ENCODE measurements at regions not wholly inside any gene's neighbourhood (a gene's known extent, or its start where the extent isn't known, plus 50 kb on each side); places are given as distances from the start of the nearest gene placed in this dataset.
"Not testable (repeated sequence)": the region's sequence is repeated elsewhere in the genome, so short reads cannot be mapped to it uniquely, and the experiment has no call there.

DNA sequence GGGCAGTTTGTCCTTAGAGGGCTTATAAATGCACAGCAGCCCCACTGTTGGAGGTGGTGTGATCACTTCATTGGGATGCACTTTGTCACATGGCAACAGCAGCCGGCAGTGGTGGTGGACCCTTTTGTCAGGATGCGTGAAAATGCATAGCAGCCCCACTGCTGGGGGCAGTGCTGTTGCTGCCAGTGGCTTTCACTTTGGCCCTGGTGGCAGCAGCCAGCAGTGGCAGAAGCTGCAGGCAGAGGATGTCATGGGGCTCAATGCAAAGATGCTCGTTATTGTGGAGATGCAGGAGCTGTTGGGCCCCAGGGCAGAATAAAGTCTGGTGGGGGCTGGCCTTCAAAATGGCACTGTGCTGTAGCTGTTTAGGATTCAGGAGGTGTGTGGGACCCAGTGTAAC lies 173.0 kb upstream of the DAAM1 start:
- H3K9me3 ChIP-seq (ENCODE audit: control insufficient read depth in 1 of 2, low read length in 2 of 2), result peaks cover 0 to 4% of the 10 kb centered on the region in 2 donors
- H3K9me3 Mint-ChIP-seq, result peaks cover 0 to 37% (median 19%) of the 10 kb centered on the region in 8 donors
- CTCF ChIA-PET (ENCODE audit: partially characterized antibody), result no interaction called here

GRCh38 chr14:59017285-59017965 lies 171.0 kb upstream of the DAAM1 start:
- Mint-ChIP-seq H3K36me3 (no peaks in the 10 kb centered on the region), H3K27me3 (peaks cover 0 to 2% of the 10 kb centered on the region in 2 donors), H3K4me3 (no peak overlapping the region), H3K9me3 (peaks cover 0 to 21% (median 10%) of the 10 kb centered on the region in 8 donors), H3K4me1 (no peaks in the 10 kb centered on the region), H3K27ac (no peak overlapping the region)
- peaks cover 0 to 4% of the 10 kb centered on the region in 2 donors for H3K9me3 ChIP-seq (ENCODE audit: control insufficient read depth in 1 of 2, low read length in 2 of 2)
- no peak for DNase-seq
- H3K27ac ChIP-seq (ENCODE audit: low read depth, low read length), result no peak overlapping the region
- no peaks in the 10 kb centered on the region for H3K4me1 ChIP-seq (ENCODE audit: insufficient read depth, low read length)
- intact Hi-C loops (cut with micrococcal nuclease), result no loop called here
- POLR2A ChIA-PET (ENCODE audit: partially characterized antibody), result no interaction called here
- H3K27me3 ChIP-seq (ENCODE audit: insufficient read depth, low read length), result no peaks in the 10 kb centered on the region
- no peak overlapping the region for H3K4me3 ChIP-seq (ENCODE audit: low read length in 2 of 2)
- H3K36me3 ChIP-seq (ENCODE audit: insufficient read depth, low read length), result no peaks in the 10 kb centered on the region
- CTCF ChIA-PET (ENCODE audit: partially characterized antibody), result no interaction called here

More for the DNA sequence above, 173.0 kb upstream of the DAAM1 start:
- Histone ChIP-seq H3K36me3 (ENCODE audit: insufficient read depth, low read length) (no peaks in the 10 kb centered on the region), H3K27ac (ENCODE audit: low read depth, low read length) (no peak overlapping the region), H3K4me1 (ENCODE audit: insufficient read depth, low read length) (no peaks in the 10 kb centered on the region), H3K27me3 (ENCODE audit: insufficient read depth, low read length) (no peaks in the 10 kb centered on the region), H3K4me3 (ENCODE audit: low read length in 2 of 2) (no peak overlapping the region)
- H3K27ac Mint-ChIP-seq, result no peak overlapping the region
- POLR2A ChIA-PET (ENCODE audit: partially characterized antibody), result no interaction called here
- no peaks in the 10 kb centered on the region for H3K4me1 Mint-ChIP-seq
- intact Hi-C loops (cut with micrococcal nuclease), result no loop called here
- H3K27me3 Mint-ChIP-seq, result peaks cover 0 to 2% of the 10 kb centered on the region in 2 donors
- H3K36me3 Mint-ChIP-seq, result no peaks in the 10 kb centered on the region
- DNase-seq, result no peak
- H3K4me3 Mint-ChIP-seq, result no peak overlapping the region

DNA sequence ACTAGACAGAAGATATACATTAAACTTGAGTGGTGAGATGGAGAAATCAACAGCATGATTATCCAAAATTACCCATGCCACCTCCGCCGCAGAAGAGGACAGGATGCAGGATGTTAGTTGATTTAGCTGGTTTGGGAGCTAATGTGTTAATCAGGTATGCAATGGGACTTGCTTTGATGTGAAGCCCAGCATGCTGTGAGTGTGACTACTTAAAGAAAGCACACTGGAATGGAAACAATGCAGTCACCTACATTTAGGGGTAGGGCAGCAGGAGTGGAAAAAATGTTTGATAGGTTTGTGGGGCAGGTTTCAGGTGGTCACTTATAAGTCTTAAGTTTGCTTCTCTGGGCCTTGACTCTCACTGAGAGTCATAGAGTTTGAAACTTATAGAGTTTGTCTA lies 170.0 kb upstream of the DAAM1 start:
- no peak overlapping the region for H3K4me3 ChIP-seq (ENCODE audit: low read length in 2 of 2)
- intact Hi-C loops (cut with micrococcal nuclease), result no loop called here
- Mint-ChIP-seq H3K9me3 (peaks cover 0 to 12% (median 5%) of the 10 kb centered on the region in 8 donors), H3K27ac (no peak overlapping the region), H3K27me3 (peaks cover 0 to 2% of the 10 kb centered on the region in 2 donors), H3K36me3 (no peaks in the 10 kb centered on the region), H3K4me3 (no peak overlapping the region), H3K4me1 (no peaks in the 10 kb centered on the region)
- H3K9me3 ChIP-seq (ENCODE audit: control insufficient read depth in 1 of 2, low read length in 2 of 2), result peaks cover 0 to 4% of the 10 kb centered on the region in 2 donors
- no peak for DNase-seq
- no peaks in the 10 kb centered on the region for H3K36me3 ChIP-seq (ENCODE audit: insufficient read depth, low read length)
- no peaks in the 10 kb centered on the region for H3K4me1 ChIP-seq (ENCODE audit: insufficient read depth, low read length)
- H3K27me3 ChIP-seq (ENCODE audit: insufficient read depth, low read length), result no peaks in the 10 kb centered on the region
- POLR2A ChIA-PET (ENCODE audit: partially characterized antibody), result no interaction called here
- H3K27ac ChIP-seq (ENCODE audit: low read depth, low read length), result no peak overlapping the region
- CTCF ChIA-PET (ENCODE audit: partially characterized antibody), result no interaction called here

DNA sequence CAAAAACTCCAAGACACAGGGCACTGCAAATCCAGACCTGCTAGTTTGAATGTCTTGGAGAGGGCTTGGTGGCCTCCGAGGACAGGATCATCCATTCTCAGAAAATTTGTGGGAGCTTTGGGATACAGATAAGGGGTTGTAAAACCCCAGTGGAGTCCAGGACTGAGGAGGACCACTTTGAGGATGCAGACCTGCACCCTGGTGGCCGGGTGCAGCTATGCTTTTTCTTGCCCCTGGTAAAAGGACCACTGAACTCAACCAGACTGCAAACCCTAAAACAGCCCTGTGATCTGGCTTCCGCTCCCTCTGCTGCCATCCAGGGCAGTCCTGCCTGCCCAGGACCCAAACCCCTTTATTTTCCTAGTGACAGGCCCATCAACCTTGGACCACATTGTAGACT lies 169.5 kb upstream of the DAAM1 start:
- H3K27ac ChIP-seq (ENCODE audit: low read depth, low read length), result no peak overlapping the region
- ChIA-PET CTCF (ENCODE audit: partially characterized antibody) (no interaction called here), POLR2A (ENCODE audit: partially characterized antibody) (no interaction called here)
- intact Hi-C loops (cut with micrococcal nuclease), result no loop called here
- H3K4me3 ChIP-seq (ENCODE audit: low read length in 2 of 2), result no peak overlapping the region
- H3K9me3 ChIP-seq (ENCODE audit: control insufficient read depth in 1 of 2, low read length in 2 of 2), result peaks cover 0 to 4% of the 10 kb centered on the region in 2 donors
- Mint-ChIP-seq H3K27ac (no peak overlapping the region), H3K9me3 (peaks cover 0 to 6% (median 4%) of the 10 kb centered on the region in 8 donors), H3K36me3 (no peaks in the 10 kb centered on the region), H3K4me1 (no peaks in the 10 kb centered on the region), H3K27me3 (peaks cover 0 to 2% of the 10 kb centered on the region in 2 donors), H3K4me3 (no peak overlapping the region)
- no peaks in the 10 kb centered on the region for H3K4me1 ChIP-seq (ENCODE audit: insufficient read depth, low read length)
- H3K27me3 ChIP-seq (ENCODE audit: insufficient read depth, low read length), result no peaks in the 10 kb centered on the region
- no peak for DNase-seq
- H3K36me3 ChIP-seq (ENCODE audit: insufficient read depth, low read length), result no peaks in the 10 kb centered on the region

- Histone ChIP-seq H3K27ac (ENCODE audit: low read depth, low read length) (no peak overlapping the region), H3K9me3 (ENCODE audit: control insufficient read depth in 1 of 2, low read length in 2 of 2) (no peaks in the 10 kb centered on the region), H3K27me3 (ENCODE audit: insufficient read depth, low read length) (no peaks in the 10 kb centered on the region), H3K4me3 (ENCODE audit: low read length in 2 of 2) (no peak overlapping the region), H3K36me3 (ENCODE audit: insufficient read depth, low read length) (no peaks in the 10 kb centered on the region), H3K4me1 (ENCODE audit: insufficient read depth, low read length) (no peaks in the 10 kb centered on the region)
- Mint-ChIP-seq H3K27me3 (peaks cover 2% of the 10 kb centered on the region in 2 donors), H3K4me1 (no peaks in the 10 kb centered on the region), H3K9me3 (no peaks in the 10 kb centered on the region), H3K27ac (no peak overlapping the region), H3K36me3 (no peaks in the 10 kb centered on the region), H3K4me3 (no peak overlapping the region)
- DNase-seq, result no peak
- intact Hi-C loops (cut with micrococcal nuclease), result no loop called here
- POLR2A ChIA-PET (ENCODE audit: partially characterized antibody), result no interaction called here
- CTCF ChIA-PET (ENCODE audit: partially characterized antibody), result no interaction called here
These were observed 168.1 kb upstream of the DAAM1 start for GRCh38 chr14:59020382-59020781.

GRCh38 chr14:59022144-59022543 lies 166.3 kb upstream of the DAAM1 start:
- no peak overlapping the region for H3K4me3 Mint-ChIP-seq
- no peaks in the 10 kb centered on the region for H3K36me3 Mint-ChIP-seq
- H3K27ac Mint-ChIP-seq, result no peak overlapping the region
- ChIA-PET POLR2A (ENCODE audit: partially characterized antibody) (no interaction called here), CTCF (ENCODE audit: partially characterized antibody) (no interaction called here)
- H3K27me3 Mint-ChIP-seq, result peaks cover 0 to 8% of the 10 kb centered on the region in 2 donors
- Histone ChIP-seq H3K4me1 (ENCODE audit: insufficient read depth, low read length) (no peaks in the 10 kb centered on the region), H3K27ac (ENCODE audit: low read depth, low read length) (no peak overlapping the region), H3K36me3 (ENCODE audit: insufficient read depth, low read length) (no peaks in the 10 kb centered on the region), H3K9me3 (ENCODE audit: control insufficient read depth in 1 of 2, low read length in 2 of 2) (no peaks in the 10 kb centered on the region), H3K4me3 (ENCODE audit: low read length in 2 of 2) (no peak overlapping the region), H3K27me3 (ENCODE audit: insufficient read depth, low read length) (no peaks in the 10 kb centered on the region)
- no peak for DNase-seq
- intact Hi-C loops (cut with micrococcal nuclease), result no loop called here
- peaks cover 0 to 2% (median 0%) of the 10 kb centered on the region in 8 donors for H3K9me3 Mint-ChIP-seq
- no peaks in the 10 kb centered on the region for H3K4me1 Mint-ChIP-seq

- Mint-ChIP-seq H3K4me1 (peaks cover 0 to 6% (median under 1%) of the 10 kb centered on the region in 4 donors), H3K4me3 (no peak overlapping the region), H3K27me3 (peaks cover 0 to 14% of the 10 kb centered on the region in 2 donors), H3K36me3 (no peaks in the 10 kb centered on the region), H3K9me3 (peaks cover 0 to 2% (median 0%) of the 10 kb centered on the region in 8 donors), H3K27ac (no peak overlapping the region)
- H3K4me1 ChIP-seq (ENCODE audit: insufficient read depth, low read length), result no peaks in the 10 kb centered on the region
- no peak overlapping the region for H3K27ac ChIP-seq (ENCODE audit: low read depth, low read length)
- no peak overlapping the region for H3K4me3 ChIP-seq (ENCODE audit: low read length in 2 of 2)
- no peaks in the 10 kb centered on the region for H3K9me3 ChIP-seq (ENCODE audit: control insufficient read depth in 1 of 2, low read length in 2 of 2)
- intact Hi-C loops (cut with micrococcal nuclease), result no loop called here
- ChIA-PET CTCF (ENCODE audit: partially characterized antibody) (no interaction called here), POLR2A (ENCODE audit: partially characterized antibody) (no interaction called here)
- no peaks in the 10 kb centered on the region for H3K36me3 ChIP-seq (ENCODE audit: insufficient read depth, low read length)
- DNase-seq, result no peak
- H3K27me3 ChIP-seq (ENCODE audit: insufficient read depth, low read length), result no peaks in the 10 kb centered on the region
These were observed 162.4 kb upstream of the DAAM1 start for GRCh38 chr14:59026081-59026480.

- H3K9me3 ChIP-seq (ENCODE audit: control insufficient read depth in 1 of 2, low read length in 2 of 2); H3K4me3 Mint-ChIP-seq; CTCF ChIA-PET (ENCODE audit: partially characterized antibody); H3K4me1 Mint-ChIP-seq; H3K27ac Mint-ChIP-seq; H3K4me1 ChIP-seq (ENCODE audit: insufficient read depth, low read length); DNase-seq; H3K27me3 ChIP-seq (ENCODE audit: insufficient read depth, low read length); H3K4me3 ChIP-seq (ENCODE audit: low read length in 2 of 2); H3K27ac ChIP-seq (ENCODE audit: low read depth, low read length); POLR2A ChIA-PET (ENCODE audit: partially characterized antibody); H3K36me3 Mint-ChIP-seq; intact Hi-C loops (cut with micrococcal nuclease); H3K36me3 ChIP-seq (ENCODE audit: insufficient read depth, low read length); H3K9me3 Mint-ChIP-seq: not testable (repeated sequence)
- peaks cover 0 to 14% of the 10 kb centered on the region in 2 donors for H3K27me3 Mint-ChIP-seq
These were observed 161.8 kb upstream of the DAAM1 start for GRCh38 chr14:59026640-59027039.
